ENCODE measurements at regions not wholly inside any gene's neighbourhood (a gene's known extent, or its start where the extent isn't known, plus 50 kb on each side); places are given as distances from the start of the nearest gene placed in this dataset.

- Histone ChIP-seq H3K27ac (no peak overlapping the region), H3K4me2 (no peak overlapping the region), H3K4me3 (no peak overlapping the region), H3K4me1 (no peaks in the 10 kb centered on the region), H3K9me3 (no peaks in the 10 kb centered on the region)
- ChIA-PET POLR2A (no interaction called here), CTCF (no interaction called here)
- TF ChIP-seq EHF (CRISPR knock-in tag; IDR thresholded peaks at IDR 0.05): no peak
- no peak for TF ChIP-seq HOXA7 (CRISPR knock-in tag; IDR thresholded peaks at IDR 0.05)
- no peak for TF ChIP-seq EHMT2 (IDR thresholded peaks at IDR 0.05; ENCODE audit: low read depth)
- TF ChIP-seq MYC (IDR thresholded peaks at IDR 0.05; ENCODE audit: borderline replicate concordance, low read length): no peak
- DNase-seq (ENCODE audit: low read depth in 1 of 2, low spot score in 1 of 2): no peak
- FAIRE-seq: no peak
- no peak for ATAC-seq
Observed at GRCh38 chr2:192412394-192412793, 217.7 kb upstream of the TMEFF2 start.

DNA sequence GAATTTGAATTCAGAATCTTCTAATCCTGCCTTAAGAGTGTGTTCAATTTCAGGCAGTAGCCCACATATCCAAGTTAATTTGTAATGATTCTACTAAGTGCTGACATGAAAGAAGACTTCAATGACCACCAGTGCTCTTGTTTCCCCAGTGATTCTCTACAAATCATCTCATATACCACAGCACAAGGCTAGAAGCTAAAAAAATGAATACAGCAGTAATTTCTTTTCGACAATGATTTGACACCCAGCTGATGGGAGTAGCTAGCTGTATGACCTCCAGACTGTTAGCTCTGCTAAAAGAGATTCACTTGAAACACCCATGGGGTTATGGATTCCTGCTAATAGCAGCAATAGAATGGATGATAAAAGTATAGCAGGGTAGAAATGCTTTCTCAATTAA, 217.0 kb upstream of the TMEFF2 start:
- FAIRE-seq (no peak), ATAC-seq (no peak), DNase-seq (ENCODE audit: low read depth in 1 of 2, low spot score in 1 of 2) (no peak)
- TF ChIP-seq REST (IDR thresholded peaks at IDR 0.05) (no peak), ZC3H11A (IDR thresholded peaks at IDR 0.05) (no peak), HDAC2 (IDR thresholded peaks at IDR 0.05) (no peak), MAZ (IDR thresholded peaks at IDR 0.05; ENCODE audit: borderline replicate concordance, low read depth, low read length) (no peak), NR3C1 (IDR thresholded peaks at IDR 0.05) (no peak), EHF (CRISPR knock-in tag; IDR thresholded peaks at IDR 0.05) (no peak), FOSB (CRISPR knock-in tag; IDR thresholded peaks at IDR 0.05) (no peak), ELK1 (IDR thresholded peaks at IDR 0.05; ENCODE audit: low read depth, low read length) (no peak), JUN (IDR thresholded peaks at IDR 0.05) (no peak), TP53 (CRISPR knock-in tag; IDR thresholded peaks at IDR 0.05) (no peak), HOXB5 (CRISPR knock-in tag; IDR thresholded peaks at IDR 0.05) (no peak), CBX8 (IDR thresholded peaks at IDR 0.05) (no peak), MYC (IDR thresholded peaks at IDR 0.05; ENCODE audit: borderline replicate concordance, low read length) (no peak), MAX (IDR thresholded peaks at IDR 0.05) (no peak), HEYL (CRISPR knock-in tag; IDR thresholded peaks at IDR 0.05) (no peak), KDM1A (IDR thresholded peaks at IDR 0.05; ENCODE audit: low read depth) (no peak), POLR2A (IDR thresholded peaks at IDR 0.05; ENCODE audit: low read length) (no peak), ESRRA (IDR thresholded peaks at IDR 0.05; ENCODE audit: borderline replicate concordance, low read length) (no peak), KDM5A (IDR thresholded peaks at IDR 0.05) (no peak)
- 68% methylated on average over 1 of the region's 1 CpG for WGBS (ENCODE audit: missing lambda C conversion rate)
- CTCF ChIA-PET: no interaction called here
- H3K4me2 ChIP-seq: no peak overlapping the region
- POLR2A ChIA-PET: no interaction called here
- H3K9me3 ChIP-seq: no peaks in the 10 kb centered on the region
- no peak overlapping the region for H3K27ac ChIP-seq
- H3K4me3 ChIP-seq: no peak overlapping the region
- H3K4me1 ChIP-seq: no peaks in the 10 kb centered on the region

DNA sequence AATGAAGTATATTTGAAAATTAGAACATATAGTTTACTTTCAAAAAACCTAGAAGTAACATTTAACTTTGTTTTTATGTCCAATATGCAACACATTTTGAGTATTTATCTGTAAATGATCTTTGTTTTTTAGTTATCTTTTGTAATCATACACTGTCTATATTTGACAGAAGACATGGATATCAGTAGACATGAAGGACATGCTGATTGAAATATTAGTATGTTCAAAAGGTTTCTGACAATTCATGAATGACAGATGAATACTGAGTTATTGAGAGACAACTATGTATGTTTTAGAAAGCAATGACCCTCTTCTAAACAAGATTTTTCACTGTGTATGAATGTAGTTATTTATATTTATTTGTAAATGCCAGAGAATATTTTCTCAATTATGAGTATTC, 215.6 kb upstream of the TMEFF2 start:
- Histone ChIP-seq H3K4me2 (no peak overlapping the region), H3K9me3 (no peaks in the 10 kb centered on the region), H3K27ac (no peak overlapping the region), H3K4me3 (no peak overlapping the region), H3K4me1 (no peaks in the 10 kb centered on the region)
- ChIA-PET CTCF (no interaction called here), POLR2A (no interaction called here)
- DNase-seq (ENCODE audit: low read depth in 1 of 2, low spot score in 1 of 2): no peak
- ATAC-seq: no peak
- TF ChIP-seq HOXA7 (CRISPR knock-in tag; IDR thresholded peaks at IDR 0.05) (no peak), REST (IDR thresholded peaks at IDR 0.05) (no peak), FOSL2 (IDR thresholded peaks at IDR 0.05) (no peak), FOSL2 (CRISPR knock-in tag; IDR thresholded peaks at IDR 0.05) (no peak)
- no peak for FAIRE-seq
